ENCODE measurements at regions not wholly inside any gene's neighbourhood (a gene's known extent, or its start where the extent isn't known, plus 50 kb on each side); places are given as distances from the start of the nearest gene placed in this dataset.

GRCh38 chr1:177771688-177772087 lies 198.2 kb downstream of the SEC16B start:
- no peak for TF ChIP-seq MYC (IDR thresholded peaks at IDR 0.05; ENCODE audit: low read depth, low read length)
- TF ChIP-seq MAX (IDR thresholded peaks at IDR 0.05; ENCODE audit: low read depth, low read length): no peak
- no peak for TF ChIP-seq CTCF (IDR thresholded peaks at IDR 0.05; ENCODE audit: low read depth, low read length)
- no peak for TF ChIP-seq POLR2A (IDR thresholded peaks at IDR 0.05; ENCODE audit: extremely low read depth, insufficient read length)
- no peak overlapping the region for H3K4me3 ChIP-seq (ENCODE audit: low read depth, low read length)
- no peak for DNase-seq (ENCODE audit: low read depth)

- DNase-seq (ENCODE audit: low read depth): no peak
- TF ChIP-seq POLR2A (IDR thresholded peaks at IDR 0.05; ENCODE audit: extremely low read depth, insufficient read length) (no peak), MYC (IDR thresholded peaks at IDR 0.05; ENCODE audit: low read depth, low read length) (no peak), CTCF (IDR thresholded peaks at IDR 0.05; ENCODE audit: low read depth, low read length) (no peak), MAX (IDR thresholded peaks at IDR 0.05; ENCODE audit: low read depth, low read length) (no peak)
- no peak overlapping the region for H3K4me3 ChIP-seq (ENCODE audit: low read depth, low read length)
Observed at GRCh38 chr1:177770096-177770495, 199.8 kb downstream of the SEC16B start.

GRCh38 chr1:177755851-177756560 lies 213.9 kb downstream of the SEC16B start:
- H3K4me3 ChIP-seq (ENCODE audit: low read depth, low read length): no peak overlapping the region
- no peak for DNase-seq (ENCODE audit: low read depth)
- TF ChIP-seq MAX (IDR thresholded peaks at IDR 0.05; ENCODE audit: low read depth, low read length) (no peak), POLR2A (IDR thresholded peaks at IDR 0.05; ENCODE audit: extremely low read depth, insufficient read length) (no peak), MYC (IDR thresholded peaks at IDR 0.05; ENCODE audit: low read depth, low read length) (no peak)

- no peak overlapping the region for H3K4me3 ChIP-seq (ENCODE audit: low read depth, low read length)
- TF ChIP-seq MYC (IDR thresholded peaks at IDR 0.05; ENCODE audit: low read depth, low read length) (no peak), MAX (IDR thresholded peaks at IDR 0.05; ENCODE audit: low read depth, low read length) (no peak), CTCF (IDR thresholded peaks at IDR 0.05; ENCODE audit: low read depth, low read length) (no peak), POLR2A (IDR thresholded peaks at IDR 0.05; ENCODE audit: extremely low read depth, insufficient read length) (no peak)
- no peak for DNase-seq (ENCODE audit: low read depth)
Observed at GRCh38 chr1:177754603-177755002, 215.3 kb downstream of the SEC16B start.

- no peak overlapping the region for H3K4me3 ChIP-seq (ENCODE audit: low read depth, low read length)
- TF ChIP-seq CTCF (IDR thresholded peaks at IDR 0.05; ENCODE audit: low read depth, low read length) (no peak), MAX (IDR thresholded peaks at IDR 0.05; ENCODE audit: low read depth, low read length) (no peak), POLR2A (IDR thresholded peaks at IDR 0.05; ENCODE audit: extremely low read depth, insufficient read length) (no peak), MYC (IDR thresholded peaks at IDR 0.05; ENCODE audit: low read depth, low read length) (no peak)
- DNase-seq (ENCODE audit: low read depth): no peak
Observed at GRCh38 chr1:177753655-177754054, 216.2 kb downstream of the SEC16B start.

GRCh38 chr1:177748080-177748801 lies 221.6 kb downstream of the SEC16B start:
- no peak for DNase-seq (ENCODE audit: low read depth)
- no peak overlapping the region for H3K4me3 ChIP-seq (ENCODE audit: low read depth, low read length)
- no peak for TF ChIP-seq MYC (IDR thresholded peaks at IDR 0.05; ENCODE audit: low read depth, low read length)
- TF ChIP-seq MAX (IDR thresholded peaks at IDR 0.05; ENCODE audit: low read depth, low read length): no peak
- TF ChIP-seq POLR2A (IDR thresholded peaks at IDR 0.05; ENCODE audit: extremely low read depth, insufficient read length): no peak
- TF ChIP-seq CTCF (IDR thresholded peaks at IDR 0.05; ENCODE audit: low read depth, low read length): no peak
